Colonic mucosa (tissue), 4 donors: ENCODE measurements at regions not wholly inside any gene's neighbourhood (a gene's known extent, or its start where the extent isn't known, plus 50 kb on each side); places are given as distances from the start of the nearest gene placed in this dataset.

Source experiments
- DNase-seq: peaks from one replicate; pipeline ENCODE4 v3.0.0-alpha.2; 2020
- H3K27ac ChIP-seq: fragments of 200-600 bp; one replicate; pipeline ENCODE4 v1.8.0; 2021
- H3K27me3 ChIP-seq: fragments of 200-600 bp; one replicate; pipeline ENCODE4 v1.8.0; 2021
- H3K36me3 ChIP-seq: fragments of 200-600 bp; one replicate; pipeline ENCODE4 v1.8.0; 2021
- H3K4me1 ChIP-seq: fragments of 200-600 bp; one replicate; pipeline ENCODE4 v1.8.0; 2021; ENCODE audit warnings: mild to moderate bottlenecking
- H3K4me3 ChIP-seq: fragments of 200-600 bp; one replicate; pipeline ENCODE4 v1.8.0; 2021
- H3K9ac ChIP-seq, 2 donors: one replicate each; pipeline ENCODE4 v1.7.0; 2013; ENCODE audit warnings: control low read depth in 2 of 2, low read depth in 2 of 2, low read length in 2 of 2
- H3K9me3 ChIP-seq: fragments of 200-600 bp; one replicate; pipeline ENCODE4 v1.8.0; 2021
- CTCF ChIP-seq: fragments of 200-600 bp; IDR thresholded peaks from one replicate; pipeline ENCODE4 v1.8.0; 2022; ENCODE audit warnings: antibody characterized with exemption, mild to moderate bottlenecking
- intact Hi-C: fragments of 100-400 bp; cut with DNase I; formaldehyde crosslinking; loops from one replicate; pipeline ENCODE4 v1.14.1; 2022
- donor health status: healthy.
- donor health status: DM: no; HTN: no; CAD: no.
- donor health status: DM: no; HTN: no; CAD: no.

- no peak overlapping the region for H3K4me3 ChIP-seq
- intact Hi-C loops = no loop called here
- no peaks in the 10 kb centered on the region for H3K9me3 ChIP-seq
- H3K4me1 ChIP-seq = no peaks in the 10 kb centered on the region
- no peaks in the 10 kb centered on the region for H3K27me3 ChIP-seq
- TF ChIP-seq CTCF = no peak
- no peak for DNase-seq
- no peaks in the 10 kb centered on the region for H3K36me3 ChIP-seq
- H3K27ac ChIP-seq = no peak overlapping the region
- H3K9ac ChIP-seq = no peak overlapping the region
These were observed 262.3 kb downstream of the PTEN start for GRCh38 chr10:88125766-88126165.

GRCh38 chr10:88126699-88127098 lies 263.3 kb downstream of the PTEN start:
- H3K27ac ChIP-seq = no peak overlapping the region
- no peaks in the 10 kb centered on the region for H3K4me1 ChIP-seq
- DNase-seq = no peak
- H3K9ac ChIP-seq = no peak overlapping the region
- no peak for TF ChIP-seq CTCF
- H3K27me3 ChIP-seq = no peaks in the 10 kb centered on the region
- intact Hi-C loops = no loop called here
- no peaks in the 10 kb centered on the region for H3K9me3 ChIP-seq
- H3K4me3 ChIP-seq = no peak overlapping the region
- no peaks in the 10 kb centered on the region for H3K36me3 ChIP-seq

- no peaks in the 10 kb centered on the region for H3K27me3 ChIP-seq
- no peak overlapping the region for H3K9ac ChIP-seq
- no peak for TF ChIP-seq CTCF
- no peaks in the 10 kb centered on the region for H3K36me3 ChIP-seq
- H3K4me1 ChIP-seq = no peaks in the 10 kb centered on the region
- no peak for DNase-seq
- intact Hi-C loops = no loop called here
- H3K4me3 ChIP-seq = no peak overlapping the region
- H3K9me3 ChIP-seq = no peaks in the 10 kb centered on the region
- H3K27ac ChIP-seq = no peak overlapping the region
These were observed 263.8 kb downstream of the PTEN start for GRCh38 chr10:88127269-88127668.

- no peak overlapping the region for H3K4me3 ChIP-seq
- intact Hi-C loops = no loop called here
- H3K36me3 ChIP-seq = no peaks in the 10 kb centered on the region
- no peak overlapping the region for H3K9ac ChIP-seq
- no peak for DNase-seq
- no peaks in the 10 kb centered on the region for H3K4me1 ChIP-seq
- TF ChIP-seq CTCF = no peak
- no peak overlapping the region for H3K27ac ChIP-seq
- no peaks in the 10 kb centered on the region for H3K27me3 ChIP-seq
- H3K9me3 ChIP-seq = no peaks in the 10 kb centered on the region
These were observed 264.3 kb downstream of the PTEN start for GRCh38 chr10:88127766-88128165.

GRCh38 chr10:88129013-88129412 lies 265.6 kb downstream of the PTEN start:
- H3K27me3 ChIP-seq = no peaks in the 10 kb centered on the region
- no peak overlapping the region for H3K4me3 ChIP-seq
- no peak overlapping the region for H3K9ac ChIP-seq
- DNase-seq = no peak
- no peaks in the 10 kb centered on the region for H3K4me1 ChIP-seq
- TF ChIP-seq CTCF = no peak
- no peaks in the 10 kb centered on the region for H3K36me3 ChIP-seq
- intact Hi-C loops = no loop called here
- H3K9me3 ChIP-seq = no peaks in the 10 kb centered on the region
- no peak overlapping the region for H3K27ac ChIP-seq

- DNase-seq = no peak
- no peak overlapping the region for H3K27ac ChIP-seq
- intact Hi-C loops = no loop called here
These were observed 267.5 kb downstream of the PTEN start for GRCh38 chr10:88130912-88131311.

More at GRCh38 chr10:88130912-88131311, 267.5 kb downstream of the PTEN start:
- H3K27me3 ChIP-seq = no peaks in the 10 kb centered on the region
- H3K36me3 ChIP-seq = no peaks in the 10 kb centered on the region
- TF ChIP-seq CTCF = no peak
- no peak overlapping the region for H3K9ac ChIP-seq
- no peak overlapping the region for H3K4me3 ChIP-seq
- H3K9me3 ChIP-seq = no peaks in the 10 kb centered on the region
- H3K4me1 ChIP-seq = no peaks in the 10 kb centered on the region
